ENCODE measurements at regions not wholly inside any gene's neighbourhood (a gene's known extent, or its start where the extent isn't known, plus 50 kb on each side); places are given as distances from the start of the nearest gene placed in this dataset.

GRCh38 chr3:86711634-86712033 is 279.3 kb downstream of the VGLL3 start:
- no peak for TF ChIP-seq POLR2A (IDR thresholded peaks at IDR 0.05)
- TF ChIP-seq CTCF (IDR thresholded peaks at IDR 0.05) = no peak
- TF ChIP-seq POLR2AphosphoS5 (IDR thresholded peaks at IDR 0.05) = no peak
